Hepatocyte (in vitro differentiated cells): ENCODE measurements at regions not wholly inside any gene's neighbourhood (a gene's known extent, or its start where the extent isn't known, plus 50 kb on each side); places are given as distances from the start of the nearest gene placed in this dataset.
A peak's percentile ranks its signal among the peaks of the same experiment; 100 is the strongest.
"Not testable (repeated sequence)": the region's sequence is repeated elsewhere in the genome, so short reads cannot be mapped to it uniquely, and the experiment has no call there.

Experiments used
- DNase-seq: peaks from one replicate; pipeline ENCODE4 v3.0.0-alpha.2; 2016; ENCODE audit warnings: low spot score
- H2AFZ ChIP-seq: fragments of 200-600 bp; sonication (generic); 2 replicates; pipeline ENCODE4 v1.6.0; 2016; ENCODE audit warnings: antibody characterized with exemption, mild to moderate bottlenecking
- H3K27ac ChIP-seq: fragments of 200-600 bp; sonication (generic); 2 replicates; pipeline ENCODE4 v1.5.1; 2016; ENCODE audit warnings: mild to moderate bottlenecking
- H3K27me3 ChIP-seq: fragments of 200-600 bp; sonication (generic); 2 replicates; pipeline ENCODE4 v1.6.1; 2016
- H3K36me3 ChIP-seq: fragments of 200-600 bp; sonication (generic); replicated peaks from 2 replicates; pipeline ENCODE4 v1.5.1; 2016; ENCODE audit warnings: low read depth; ENCODE audit not compliant: insufficient read depth
- H3K4me1 ChIP-seq: fragments of 200-600 bp; sonication (generic); 2 replicates; pipeline ENCODE4 v1.5.1; 2016; ENCODE audit warnings: mild to moderate bottlenecking, moderate library complexity; ENCODE audit not compliant: insufficient read depth
- H3K4me2 ChIP-seq: fragments of 200-600 bp; sonication (generic); 2 replicates; pipeline ENCODE4 v1.6.0; 2016
- H3K4me3 ChIP-seq: fragments of 200-600 bp; sonication (generic); 2 replicates; pipeline ENCODE4 v1.5.1; 2016; ENCODE audit warnings: mild to moderate bottlenecking
- H3K79me2 ChIP-seq: fragments of 200-600 bp; sonication (generic); 2 replicates; pipeline ENCODE4 v1.6.0; 2017; ENCODE audit warnings: mild to moderate bottlenecking
- H3K9me2 ChIP-seq: fragments of 200-600 bp; sonication (generic); replicated peaks from 2 replicates; pipeline ENCODE4 v1.6.0; 2017; ENCODE audit warnings: mild to moderate bottlenecking; ENCODE audit not compliant: insufficient read depth
- H3K9me3 ChIP-seq: fragments of 200-600 bp; sonication (generic); 2 replicates; pipeline ENCODE4 v1.5.1; 2016; ENCODE audit warnings: low read depth, mild to moderate bottlenecking
- H4K20me1 ChIP-seq: fragments of 200-600 bp; sonication (generic); 2 replicates; pipeline ENCODE4 v1.6.0; 2016; ENCODE audit warnings: mild to moderate bottlenecking; ENCODE audit not compliant: insufficient read depth, poor library complexity, severe bottlenecking
- CTCF ChIP-seq: fragments of 200-600 bp; sonication (generic); IDR thresholded peaks from 2 replicates; pipeline ENCODE4 v1.5.1; 2016; ENCODE audit warnings: antibody characterized with exemption, mild to moderate bottlenecking; ENCODE audit not compliant: poor library complexity
- EZH2 ChIP-seq: fragments of 200-600 bp; sonication (generic); IDR thresholded peaks from 2 replicates; pipeline ENCODE4 v1.6.1; 2016; ENCODE audit warnings: antibody characterized with exemption, mild to moderate bottlenecking, borderline replicate concordance
- EZH2phosphoT487 ChIP-seq: fragments of 200-600 bp; sonication (generic); IDR thresholded peaks from one replicate; pipeline ENCODE4 v1.6.1; 2018; ENCODE audit warnings: antibody characterized with exemption, mild to moderate bottlenecking, low read depth, moderate library complexity; ENCODE audit not compliant: unreplicated experiment, severe bottlenecking
- WGBS: methylation state at CpG from one replicate; pipeline ENCODE4 v1.1.6; 2016; ENCODE audit warnings: low lambda C conversion rate; ENCODE audit errors: missing lambda C conversion rate; 5-methylcytosine and 5-hydroxymethylcytosine counted together

- Histone ChIP-seq H3K4me1 (no peaks in the 10 kb centered on the region), H3K79me2 (no peaks in the 10 kb centered on the region), H3K9me3 (no peaks in the 10 kb centered on the region), H3K4me3 (no peak overlapping the region), H3K27ac (no peak overlapping the region), H4K20me1 (no peaks in the 10 kb centered on the region), H3K27me3 (no peaks in the 10 kb centered on the region), H3K4me2 (no peak overlapping the region), H3K9me2 (no peaks in the 10 kb centered on the region), H2AFZ (no peak overlapping the region), H3K36me3 (no peaks in the 10 kb centered on the region)
- no peak for DNase-seq
- TF ChIP-seq EZH2 (no peak), EZH2phosphoT487 (no peak), CTCF (no peak)
- WGBS, result 71% methylated on average over 3 of the region's 3 CpGs
Observed at GRCh38 chrX:2559124-2559523, 58.3 kb upstream of the DHRSX start.

GRCh38 chrX:2554891-2555290, 54.1 kb upstream of the DHRSX start:
- H3K27me3 ChIP-seq, result no peaks in the 10 kb centered on the region
- H3K4me2 ChIP-seq, result no peak overlapping the region
- H3K4me1 ChIP-seq, result peaks cover 17% of the 10 kb centered on the region
- 94% methylated on average over 1 of the region's 1 CpG for WGBS
- H3K4me3 ChIP-seq, result no peak overlapping the region
- H3K27ac ChIP-seq, result no peak overlapping the region
- no peaks in the 10 kb centered on the region for H3K79me2 ChIP-seq
- no peak for DNase-seq
- H3K9me3 ChIP-seq, result no peaks in the 10 kb centered on the region
- no peak for TF ChIP-seq EZH2phosphoT487
- TF ChIP-seq EZH2, result no peak
- TF ChIP-seq CTCF, result no peak
- no peaks in the 10 kb centered on the region for H3K9me2 ChIP-seq
- no peaks in the 10 kb centered on the region for H4K20me1 ChIP-seq
- H3K36me3 ChIP-seq, result no peaks in the 10 kb centered on the region
- no peak overlapping the region for H2AFZ ChIP-seq

GRCh38 chrX:2554066-2554465, 53.3 kb upstream of the DHRSX start:
- not testable (repeated sequence) for H3K27ac ChIP-seq, H3K4me2 ChIP-seq, H3K9me3 ChIP-seq, H3K36me3 ChIP-seq, H3K9me2 ChIP-seq, H3K79me2 ChIP-seq, H3K27me3 ChIP-seq, H2AFZ ChIP-seq, H4K20me1 ChIP-seq, DNase-seq, H3K4me3 ChIP-seq
- peaks cover 23% of the 10 kb centered on the region for H3K4me1 ChIP-seq
- WGBS, result 80% methylated on average over 6 of the region's 6 CpGs

GRCh38 chrX:2552621-2553201, 51.9 kb upstream of the DHRSX start:
- Histone ChIP-seq H3K27me3 (no peaks in the 10 kb centered on the region), H3K4me1 (peaks cover 23% of the 10 kb centered on the region), H3K36me3 (no peaks in the 10 kb centered on the region), H3K4me2 (peak overlapping the region; percentile 52), H3K4me3 (no peak overlapping the region), H3K79me2 (no peaks in the 10 kb centered on the region), H3K9me3 (no peaks in the 10 kb centered on the region), H3K9me2 (no peaks in the 10 kb centered on the region), H4K20me1 (no peaks in the 10 kb centered on the region), H2AFZ (no peak overlapping the region), H3K27ac (peak overlapping the region; percentile 71)
- peak; percentile 27 for DNase-seq
- TF ChIP-seq CTCF, result no peak
- WGBS, result 30% methylated on average over 7 of the region's 7 CpGs
